Panc1 (cell line): ENCODE measurements at regions not wholly inside any gene's neighbourhood (a gene's known extent, or its start where the extent isn't known, plus 50 kb on each side); places are given as distances from the start of the nearest gene placed in this dataset.

ENCODE experiments used
- ATAC-seq: fragments of 200-7000 bp; cut with Tn5 transposase; 2 replicates; pipeline ENCODE4 v1.9.1; 2020; ENCODE audit warnings: mild to moderate bottlenecking, moderate library complexity
- BruUV-seq: library from RNA; stranded (reverse); fragments of 400-500 nt; replicated peaks from 2 replicates; lab custom pipeline; 2021; lab: Mats Ljungman, UMichigan
- CTCF ChIA-PET: fragments of 300-600 bp; sonication (Branson Sonifier 250); formaldehyde crosslinking; loops from one replicate; lab custom pipeline; 2022; ENCODE audit warnings: antibody characterized with exemption; lab: Charles Lee
- POLR2A ChIA-PET: fragments of 300-600 bp; sonication (Branson Sonifier 250); formaldehyde crosslinking; loops from one replicate; lab custom pipeline; 2022; ENCODE audit warnings: antibody characterized with exemption; lab: Charles Lee
- DNase-seq: peaks from one replicate; pipeline ENCODE4 v3.0.0-alpha.2; 2010; ENCODE audit warnings: low read depth, low spot score
- H3K27ac ChIP-seq: 2 replicates; pipeline ENCODE4 v1.5.1; 2011; ENCODE audit warnings: mild to moderate bottlenecking, low read length, inconsistent platforms
- H3K27me3 ChIP-seq: fragments of 200-500 bp; sonication (Bioruptor generic); 2 replicates; pipeline ENCODE4 v1.6.0; 2014; ENCODE audit warnings: low read length, inconsistent platforms; ENCODE audit not compliant: control insufficient read depth, insufficient read depth
- H3K36me3 ChIP-seq: fragments of 200-500 bp; sonication (Bioruptor generic); 2 replicates; pipeline ENCODE4 v1.5.1; 2014; ENCODE audit warnings: inconsistent platforms, mild to moderate bottlenecking, low read length, moderate library complexity; ENCODE audit not compliant: control insufficient read depth, insufficient read depth
- H3K4me1 ChIP-seq: 2 replicates; pipeline ENCODE4 v1.5.1; 2011; ENCODE audit warnings: inconsistent platforms, mild to moderate bottlenecking, low read length, moderate library complexity; ENCODE audit not compliant: control insufficient read depth, insufficient read depth
- H3K4me3 ChIP-seq, 2 experiments: 2 replicates each; pipeline ENCODE4 v1.5.1; 2011 to 2012; ENCODE audit warnings: low read depth in 2 of 2, low read length in 2 of 2, mild to moderate bottlenecking in 2 of 2, inconsistent platforms in 1 of 2, moderate library complexity in 1 of 2
- H3K9me3 ChIP-seq: fragments of 200-500 bp; sonication (Bioruptor generic); 2 replicates; pipeline ENCODE4 v1.5.1; 2014; ENCODE audit warnings: low read depth, mild to moderate bottlenecking, inconsistent platforms, low read length, moderate library complexity; ENCODE audit not compliant: control insufficient read depth, insufficient read depth
- POLR2AphosphoS5 ChIP-seq: IDR thresholded peaks from 2 replicates; pipeline ENCODE4 v1.6.1; 2012; ENCODE audit warnings: mild to moderate bottlenecking, low read depth, low read length, moderate library complexity
- REST ChIP-seq, 2 experiments: IDR thresholded peaks; 2 replicates each; pipeline ENCODE4 v1.6.1; 2011 to 2012; ENCODE audit warnings: low read depth in 2 of 2, control low read depth in 1 of 2, low read length in 1 of 2, mild to moderate bottlenecking in 1 of 2, moderate library complexity in 1 of 2; ENCODE audit not compliant: insufficient read depth in 1 of 2
- SIN3A ChIP-seq: IDR thresholded peaks from 2 replicates; pipeline ENCODE4 v1.6.1; 2012; ENCODE audit warnings: low read depth, mild to moderate bottlenecking, low read length, moderate library complexity, borderline replicate concordance; ENCODE audit not compliant: insufficient read depth
- TCF7L2 ChIP-seq: IDR thresholded peaks from 2 replicates; pipeline ENCODE4 v1.6.1; 2011; ENCODE audit warnings: mild to moderate bottlenecking, low read depth, low read length, inconsistent platforms
- in situ Hi-C: cut with HindIII; loops from 2 replicates; pipeline ENCODE4 v1.10.0; 2016; ENCODE audit warnings: low sequenced_read_pairs, low pct_unique_long_range_greater_than_20kb
- intact Hi-C: fragments of 100-400 bp; cut with micrococcal nuclease; formaldehyde crosslinking; loops from one replicate; pipeline ENCODE4 v1.10.0; 2022; ENCODE audit not compliant: unreplicated experiment
- TF ChIP-seq, protein P1 (sequence below): fragments of 450-650 bp; IDR thresholded peaks from 2 replicates; pipeline ENCODE4 v1.5.1; 2017; ENCODE audit warnings: mild to moderate bottlenecking

DNA sequence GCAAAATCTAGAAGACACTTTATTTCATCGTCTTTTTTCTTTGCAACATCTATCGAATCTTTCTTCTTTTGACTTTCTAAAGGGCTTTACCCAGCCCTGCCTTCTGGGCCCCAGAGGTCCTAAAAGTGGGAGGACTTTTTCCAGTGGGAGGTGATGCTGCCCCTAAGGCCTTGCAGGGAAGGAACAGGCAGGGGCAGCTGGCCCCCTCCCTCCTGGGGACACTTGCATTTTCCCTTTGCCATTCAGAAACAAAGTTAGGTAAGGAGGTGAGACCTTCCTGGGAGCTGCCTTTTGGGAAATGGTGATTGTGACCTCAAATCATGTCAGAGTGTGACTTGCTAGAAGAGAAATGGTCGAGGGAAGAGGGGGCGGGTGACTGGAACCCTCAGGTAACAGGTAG, 132.7 kb downstream of the GLI2 start:
- no TSS peak for BruUV-seq
- TF ChIP-seq SIN3A (no peak), POLR2AphosphoS5 (no peak), REST (IDR thresholded peaks at IDR 0.05; ENCODE audit: insufficient read depth in 1 of 2, low read depth in 2 of 2, low read length in 1 of 2) (no peak), TCF7L2 (no peak)
- TF ChIP-seq, protein P1, sequence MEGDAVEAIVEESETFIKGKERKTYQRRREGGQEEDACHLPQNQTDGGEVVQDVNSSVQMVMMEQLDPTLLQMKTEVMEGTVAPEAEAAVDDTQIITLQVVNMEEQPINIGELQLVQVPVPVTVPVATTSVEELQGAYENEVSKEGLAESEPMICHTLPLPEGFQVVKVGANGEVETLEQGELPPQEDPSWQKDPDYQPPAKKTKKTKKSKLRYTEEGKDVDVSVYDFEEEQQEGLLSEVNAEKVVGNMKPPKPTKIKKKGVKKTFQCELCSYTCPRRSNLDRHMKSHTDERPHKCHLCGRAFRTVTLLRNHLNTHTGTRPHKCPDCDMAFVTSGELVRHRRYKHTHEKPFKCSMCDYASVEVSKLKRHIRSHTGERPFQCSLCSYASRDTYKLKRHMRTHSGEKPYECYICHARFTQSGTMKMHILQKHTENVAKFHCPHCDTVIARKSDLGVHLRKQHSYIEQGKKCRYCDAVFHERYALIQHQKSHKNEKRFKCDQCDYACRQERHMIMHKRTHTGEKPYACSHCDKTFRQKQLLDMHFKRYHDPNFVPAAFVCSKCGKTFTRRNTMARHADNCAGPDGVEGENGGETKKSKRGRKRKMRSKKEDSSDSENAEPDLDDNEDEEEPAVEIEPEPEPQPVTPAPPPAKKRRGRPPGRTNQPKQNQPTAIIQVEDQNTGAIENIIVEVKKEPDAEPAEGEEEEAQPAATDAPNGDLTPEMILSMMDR: no peak
- CTCF ChIA-PET: no interaction called here
- Histone ChIP-seq H3K9me3 (no peaks in the 10 kb centered on the region), H3K36me3 (no peaks in the 10 kb centered on the region), H3K27me3 (no peaks in the 10 kb centered on the region), H3K27ac (no peak overlapping the region), H3K4me3 (no peak overlapping the region), H3K4me1 (no peaks in the 10 kb centered on the region)
- in situ Hi-C loops (no loop called here), intact Hi-C loops (no loop called here)
- ATAC-seq (no peak), DNase-seq (no peak)
- POLR2A ChIA-PET: no interaction called here

GRCh38 chr2:120869036-120869729, 133.5 kb downstream of the GLI2 start:
- BruUV-seq: no TSS peak
- intact Hi-C loops: no loop called here
- no peak overlapping the region for H3K27ac ChIP-seq

More at GRCh38 chr2:120869036-120869729, 133.5 kb downstream of the GLI2 start:
- no peak for DNase-seq
- in situ Hi-C loops: no loop called here
- POLR2A ChIA-PET: no interaction called here
- Histone ChIP-seq H3K36me3 (no peaks in the 10 kb centered on the region), H3K9me3 (no peaks in the 10 kb centered on the region), H3K4me1 (no peaks in the 10 kb centered on the region), H3K27me3 (no peaks in the 10 kb centered on the region), H3K4me3 (no peak overlapping the region)
- no peak for ATAC-seq
- TF ChIP-seq POLR2AphosphoS5: no peak
- no peak for TF ChIP-seq SIN3A
- no peak for TF ChIP-seq TCF7L2
- TF ChIP-seq, protein P1: no peak
- TF ChIP-seq REST (IDR thresholded peaks at IDR 0.05; ENCODE audit: insufficient read depth in 1 of 2, low read depth in 2 of 2, low read length in 1 of 2): no peak
- CTCF ChIA-PET: no interaction called here
